H9 (cell line): ENCODE measurements at regions not wholly inside any gene's neighbourhood (a gene's known extent, or its start where the extent isn't known, plus 50 kb on each side); places are given as distances from the start of the nearest gene placed in this dataset.

Source experiments
- DNase-seq: peaks from one replicate; pipeline ENCODE4 v3.0.0-alpha.2; 2017
- H2AFZ ChIP-seq: one replicate; pipeline ENCODE4 v1.6.1; 2013; ENCODE audit warnings: mild to moderate bottlenecking, low read length, control low read depth, moderate library complexity
- H2AK5ac ChIP-seq: 2 replicates; pipeline ENCODE4 v1.6.1; 2013; ENCODE audit warnings: low read length, control low read depth, mixed read lengths; ENCODE audit not compliant: insufficient read length
- H2BK120ac ChIP-seq: one replicate; pipeline ENCODE4 v1.6.1; 2013; ENCODE audit warnings: low read depth, mild to moderate bottlenecking, low read length, control low read depth, inconsistent platforms; ENCODE audit not compliant: poor library complexity, severe bottlenecking
- H2BK12ac ChIP-seq: 2 replicates; pipeline ENCODE4 v1.6.1; 2013; ENCODE audit warnings: low read length, control low read depth, mixed read lengths, low read depth; ENCODE audit not compliant: insufficient read length
- H2BK15ac ChIP-seq: 2 replicates; pipeline ENCODE4 v1.6.1; 2013; ENCODE audit warnings: low read depth, low read length, control low read depth
- H2BK20ac ChIP-seq: one replicate; pipeline ENCODE4 v1.6.1; 2013; ENCODE audit warnings: low read depth, mild to moderate bottlenecking, low read length, control low read depth, inconsistent platforms; ENCODE audit not compliant: poor library complexity, severe bottlenecking
- H2BK5ac ChIP-seq: 2 replicates; pipeline ENCODE4 v1.6.1; 2013; ENCODE audit warnings: low read length, control low read depth, mixed read lengths; ENCODE audit not compliant: insufficient read length
- H3K14ac ChIP-seq: 2 replicates; pipeline ENCODE4 v1.6.1; 2013; ENCODE audit warnings: low read length, control low read depth; ENCODE audit not compliant: insufficient read depth
- H3K18ac ChIP-seq: 2 replicates; pipeline ENCODE4 v1.6.1; 2013; ENCODE audit warnings: low read depth, mild to moderate bottlenecking, mixed read lengths, low read length, control low read depth; ENCODE audit not compliant: insufficient read length
- H3K23ac ChIP-seq: 2 replicates; pipeline ENCODE4 v1.6.1; 2013; ENCODE audit warnings: low read length, control low read depth, mixed read lengths, low read depth; ENCODE audit not compliant: insufficient read length
- H3K23me2 ChIP-seq: 2 replicates; pipeline ENCODE4 v1.6.1; 2013; ENCODE audit warnings: low read depth, mild to moderate bottlenecking, mixed read lengths, low read length, control low read depth; ENCODE audit not compliant: insufficient read length, poor library complexity, severe bottlenecking
- H3K27ac ChIP-seq: 2 replicates; pipeline ENCODE4 v1.5.1; 2013; ENCODE audit warnings: low read length, control low read depth, mixed read lengths, low read depth; ENCODE audit not compliant: insufficient read length
- H3K27me3 ChIP-seq: 2 replicates; pipeline ENCODE4 v1.6.1; 2013; ENCODE audit warnings: low read length, control low read depth, inconsistent platforms; ENCODE audit not compliant: insufficient read depth
- H3K4ac ChIP-seq: 2 replicates; pipeline ENCODE4 v1.6.1; 2013; ENCODE audit warnings: low read depth, mild to moderate bottlenecking, control low read depth, inconsistent platforms, low read length, moderate library complexity
- H3K4me1 ChIP-seq: 2 replicates; pipeline ENCODE4 v1.6.1; 2013; ENCODE audit warnings: low read length, control low read depth, inconsistent platforms; ENCODE audit not compliant: insufficient read depth
- H3K4me2 ChIP-seq: 2 replicates; pipeline ENCODE4 v1.6.1; 2013; ENCODE audit warnings: low read length, control low read depth, mixed read lengths; ENCODE audit not compliant: insufficient read length, insufficient read depth
- H3K56ac ChIP-seq: 2 replicates; pipeline ENCODE4 v1.6.1; 2013; ENCODE audit warnings: low read depth, mild to moderate bottlenecking, mixed read lengths, low read length, control low read depth; ENCODE audit not compliant: insufficient read length
- H3K79me1 ChIP-seq: 2 replicates; pipeline ENCODE4 v1.6.1; 2013; ENCODE audit warnings: low read depth, mild to moderate bottlenecking, moderate library complexity, low read length, control low read depth, inconsistent platforms; ENCODE audit not compliant: insufficient read depth, poor library complexity, severe bottlenecking
- H3K79me2 ChIP-seq: 2 replicates; pipeline ENCODE4 v1.6.1; 2013; ENCODE audit warnings: low read length, control low read depth, inconsistent platforms; ENCODE audit not compliant: insufficient read depth
- H3K9ac ChIP-seq: 2 replicates; pipeline ENCODE4 v1.6.1; 2013; ENCODE audit warnings: low read length, control low read depth, mixed read lengths; ENCODE audit not compliant: insufficient read length; ENCODE audit errors: extremely low read depth
- H3K9me3 ChIP-seq: one replicate; pipeline ENCODE4 v1.6.1; 2013; ENCODE audit warnings: low read depth, low read length, inconsistent platforms; ENCODE audit not compliant: control insufficient read depth
- H3T11ph ChIP-seq: one replicate; pipeline ENCODE4 v1.6.1; 2013; ENCODE audit warnings: mild to moderate bottlenecking, low read length, control low read depth, inconsistent platforms
- H4K20me1 ChIP-seq: one replicate; pipeline ENCODE4 v1.6.1; 2013; ENCODE audit not compliant: control insufficient read depth, insufficient read length, insufficient read depth
- H4K5ac ChIP-seq: 2 replicates; pipeline ENCODE4 v1.6.1; 2013; ENCODE audit warnings: low read depth, mild to moderate bottlenecking, mixed read lengths, low read length, control low read depth; ENCODE audit not compliant: insufficient read length
- H4K8ac ChIP-seq: replicated peaks from 2 replicates; pipeline ENCODE4 v1.6.1; 2013; ENCODE audit warnings: low read length, control low read depth, mixed read lengths, low read depth; ENCODE audit not compliant: insufficient read length
- H4K91ac ChIP-seq: 2 replicates; pipeline ENCODE4 v1.6.1; 2013; ENCODE audit warnings: low read depth, mild to moderate bottlenecking, moderate library complexity, mixed read lengths, low read length, control low read depth; ENCODE audit not compliant: insufficient read length
- H3K27ac Mint-ChIP-seq, 3 experiments: 2 replicates in 2 of 3; 3 replicates in 1 of 3; pipeline ENCODE4 v1.8.0; 2020 to 2021; ENCODE audit warnings: mixed read lengths in 3 of 3, mild to moderate bottlenecking in 1 of 3, moderate library complexity in 1 of 3
- H3K27me3 Mint-ChIP-seq: 2 replicates; pipeline ENCODE4 v1.8.0; 2021; ENCODE audit warnings: low read depth, mild to moderate bottlenecking, moderate library complexity, mixed read lengths
- H3K36me3 Mint-ChIP-seq, 3 experiments: 2 replicates in 2 of 3; 3 replicates in 1 of 3; pipeline ENCODE4 v1.8.0; 2020 to 2021; ENCODE audit warnings: low read depth in 3 of 3, mixed read lengths in 3 of 3; ENCODE audit not compliant: insufficient read depth in 1 of 3
- H3K4me1 Mint-ChIP-seq, 2 experiments: 2 replicates each; pipeline ENCODE4 v1.8.0; 2020; ENCODE audit warnings: mixed read lengths in 2 of 2
- H3K4me3 Mint-ChIP-seq, 2 experiments: 2 replicates in 1 of 2; 3 replicates in 1 of 2; pipeline ENCODE4 v1.8.0; 2020 to 2021; ENCODE audit warnings: mild to moderate bottlenecking in 2 of 2, mixed read lengths in 2 of 2, moderate library complexity in 1 of 2
- H3K9me3 Mint-ChIP-seq, 2 experiments: 2 replicates in 1 of 2; 3 replicates in 1 of 2; pipeline ENCODE4 v1.8.0; 2020; ENCODE audit warnings: mild to moderate bottlenecking in 2 of 2, mixed read lengths in 2 of 2, moderate library complexity in 1 of 2
- WGBS: extraction: QIAGEN DNeasy Blood & Tissue Kit; methylation state at CpG from one replicate; pipeline ENCODE4 v1.1.7; 2013; ENCODE audit warnings: missing lambda C conversion rate, low lambda C conversion rate, mixed read lengths; ENCODE audit not compliant: insufficient read length; ENCODE audit errors: extremely low coverage; 5-methylcytosine and 5-hydroxymethylcytosine counted together
- TF ChIP-seq, protein P1 (sequence below): fragments of 200-600 bp; sonication (generic); conservative IDR thresholded peaks from 3 replicates; pipeline ENCODE4 v1.8.0; 2021; ENCODE audit warnings: antibody characterized with exemption, mild to moderate bottlenecking

DNA sequence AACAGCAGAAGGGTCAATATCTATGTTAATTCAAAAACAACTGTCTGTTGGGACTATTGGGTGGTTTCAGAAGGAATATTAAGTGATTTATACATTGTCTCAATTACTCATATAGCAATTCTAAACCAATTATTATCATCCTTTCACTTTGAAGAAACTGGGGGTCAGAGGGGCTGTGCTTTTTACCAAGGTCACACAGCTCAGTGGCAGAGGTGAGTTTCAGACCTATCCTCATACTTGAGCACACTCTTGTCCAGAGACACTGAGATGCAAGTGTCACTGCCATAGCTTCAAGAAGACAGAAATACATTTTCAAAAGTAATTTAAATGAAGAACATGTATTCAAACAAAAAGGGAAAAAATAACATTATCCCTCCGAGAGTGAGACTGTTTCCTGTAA is 195.3 kb downstream of the ARL4A start:
- no peak overlapping the region for H3K9ac ChIP-seq

More for the DNA sequence above, 195.3 kb downstream of the ARL4A start:
- no peaks in the 10 kb centered on the region for H3K27me3 Mint-ChIP-seq
- H3K23ac ChIP-seq = no peak overlapping the region
- no peaks in the 10 kb centered on the region for H3K27me3 ChIP-seq
- H2AK5ac ChIP-seq = no peak overlapping the region
- H3K56ac ChIP-seq = no peak overlapping the region
- H2BK5ac ChIP-seq = no peak overlapping the region
- H3K9me3 ChIP-seq = no peaks in the 10 kb centered on the region
- no peak overlapping the region for H4K5ac ChIP-seq
- H3K18ac ChIP-seq = no peak overlapping the region
- no peak overlapping the region for H4K8ac ChIP-seq
- H3K79me1 ChIP-seq = no peaks in the 10 kb centered on the region
- no peak overlapping the region for H3T11ph ChIP-seq
- no peak for DNase-seq
- no peaks in the 10 kb centered on the region for H3K79me2 ChIP-seq
- H3K4me1 ChIP-seq = no peaks in the 10 kb centered on the region
- no peaks in the 10 kb centered on the region for H3K23me2 ChIP-seq
- H3K9me3 Mint-ChIP-seq = no peaks in the 10 kb centered on the region
- H4K20me1 ChIP-seq = no peaks in the 10 kb centered on the region
- no peaks in the 10 kb centered on the region for H3K36me3 Mint-ChIP-seq
- no peak overlapping the region for H2AFZ ChIP-seq
- no peak overlapping the region for H3K27ac ChIP-seq
- TF ChIP-seq, protein P1, sequence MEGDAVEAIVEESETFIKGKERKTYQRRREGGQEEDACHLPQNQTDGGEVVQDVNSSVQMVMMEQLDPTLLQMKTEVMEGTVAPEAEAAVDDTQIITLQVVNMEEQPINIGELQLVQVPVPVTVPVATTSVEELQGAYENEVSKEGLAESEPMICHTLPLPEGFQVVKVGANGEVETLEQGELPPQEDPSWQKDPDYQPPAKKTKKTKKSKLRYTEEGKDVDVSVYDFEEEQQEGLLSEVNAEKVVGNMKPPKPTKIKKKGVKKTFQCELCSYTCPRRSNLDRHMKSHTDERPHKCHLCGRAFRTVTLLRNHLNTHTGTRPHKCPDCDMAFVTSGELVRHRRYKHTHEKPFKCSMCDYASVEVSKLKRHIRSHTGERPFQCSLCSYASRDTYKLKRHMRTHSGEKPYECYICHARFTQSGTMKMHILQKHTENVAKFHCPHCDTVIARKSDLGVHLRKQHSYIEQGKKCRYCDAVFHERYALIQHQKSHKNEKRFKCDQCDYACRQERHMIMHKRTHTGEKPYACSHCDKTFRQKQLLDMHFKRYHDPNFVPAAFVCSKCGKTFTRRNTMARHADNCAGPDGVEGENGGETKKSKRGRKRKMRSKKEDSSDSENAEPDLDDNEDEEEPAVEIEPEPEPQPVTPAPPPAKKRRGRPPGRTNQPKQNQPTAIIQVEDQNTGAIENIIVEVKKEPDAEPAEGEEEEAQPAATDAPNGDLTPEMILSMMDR = no peak
- H3K27ac Mint-ChIP-seq = no peak overlapping the region
- no peak overlapping the region for H2BK20ac ChIP-seq
- H3K4me3 Mint-ChIP-seq = no peak overlapping the region
- H2BK120ac ChIP-seq = no peak overlapping the region
- WGBS = no CpG with 5 or more reads among the region's 1 CpG
- no peak overlapping the region for H3K4ac ChIP-seq
- no peak overlapping the region for H3K14ac ChIP-seq
- H3K4me1 Mint-ChIP-seq = no peaks in the 10 kb centered on the region
- no peak overlapping the region for H4K91ac ChIP-seq
- H2BK12ac ChIP-seq = no peak overlapping the region
- no peak overlapping the region for H2BK15ac ChIP-seq
- H3K4me2 ChIP-seq = no peak overlapping the region
